GM21360 (cell line): ENCODE measurements at regions not wholly inside any gene's neighbourhood (a gene's known extent, or its start where the extent isn't known, plus 50 kb on each side); places are given as distances from the start of the nearest gene placed in this dataset.

Experiments
- ATAC-seq: cut with Tn5 transposase; IDR thresholded peaks from one replicate; pipeline ENCODE4 v1.9.1; 2021; ENCODE audit warnings: mild to moderate bottlenecking, moderate library complexity; ENCODE audit not compliant: unreplicated experiment

DNA sequence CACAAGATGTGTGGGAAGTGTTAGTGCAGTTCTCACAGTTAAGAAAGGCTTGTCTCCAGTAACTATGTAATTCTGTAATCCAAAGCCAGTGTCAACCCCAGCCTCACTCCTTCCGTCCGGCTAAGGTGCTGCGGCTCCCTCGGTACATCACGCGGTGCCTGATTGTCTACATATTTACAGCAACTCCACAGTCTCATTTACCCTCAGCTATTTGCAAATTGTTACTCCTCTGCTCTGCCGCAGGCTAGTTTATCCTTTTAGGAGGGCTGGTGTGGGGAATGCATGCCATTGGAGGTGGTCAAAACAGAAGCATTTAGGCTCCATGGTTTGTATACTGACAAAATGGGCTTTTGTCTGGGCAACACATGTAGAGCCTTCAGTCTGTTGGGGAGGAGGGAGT lies 358.3 kb downstream of the METTL15 start:
- no peak for ATAC-seq

DNA sequence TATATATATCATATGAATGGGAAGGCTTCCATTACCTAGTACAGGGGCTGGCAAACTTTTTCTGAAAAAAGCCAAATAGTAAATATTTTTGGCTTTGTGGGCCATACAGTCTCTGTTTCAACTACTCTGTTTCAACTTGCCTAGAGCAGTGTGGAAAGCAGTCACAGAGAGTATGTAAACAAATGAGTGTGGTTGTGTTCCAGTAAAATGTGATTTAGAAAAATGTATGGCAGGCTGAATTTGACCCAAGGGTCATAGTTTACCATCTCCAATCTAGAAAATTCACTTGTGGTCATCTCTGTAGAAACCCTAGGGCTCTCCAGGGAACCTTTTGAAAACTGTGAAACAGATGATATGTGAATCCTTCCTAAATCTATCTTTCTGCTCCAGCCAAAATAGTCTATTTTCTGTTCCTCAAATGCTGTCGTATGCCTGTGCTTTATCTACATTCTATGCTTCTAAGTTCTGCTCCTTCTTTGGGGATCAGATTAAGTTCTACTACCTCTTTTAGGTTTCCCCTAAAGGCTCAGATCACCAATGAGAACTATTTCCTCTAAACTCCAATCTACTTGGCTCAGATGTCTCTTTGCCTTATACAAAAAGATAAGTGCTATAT lies 356.2 kb downstream of the METTL15 start:
- no peak for ATAC-seq

DNA sequence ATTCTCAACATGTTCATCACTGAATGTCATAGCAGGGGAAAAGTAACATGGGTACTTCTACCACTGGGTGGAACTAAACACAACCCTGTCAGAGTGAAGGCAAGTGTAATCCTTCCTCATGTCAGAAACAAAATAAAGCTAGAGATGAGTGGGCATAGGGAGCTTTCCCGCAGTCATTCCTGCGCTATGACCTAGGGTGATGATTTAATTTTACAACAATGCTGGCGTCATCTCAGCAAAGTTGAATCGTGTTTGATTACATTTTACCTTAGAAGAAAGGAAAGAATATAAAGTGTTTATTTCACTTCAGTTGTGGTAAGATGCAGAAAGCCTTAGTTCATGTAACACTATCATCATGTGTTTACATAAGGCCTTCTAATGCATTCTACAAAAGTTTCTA lies 355.6 kb downstream of the METTL15 start:
- no peak for ATAC-seq

GRCh38 chr11:28461846-28462245 lies 353.7 kb downstream of the METTL15 start:
- no peak for ATAC-seq

DNA sequence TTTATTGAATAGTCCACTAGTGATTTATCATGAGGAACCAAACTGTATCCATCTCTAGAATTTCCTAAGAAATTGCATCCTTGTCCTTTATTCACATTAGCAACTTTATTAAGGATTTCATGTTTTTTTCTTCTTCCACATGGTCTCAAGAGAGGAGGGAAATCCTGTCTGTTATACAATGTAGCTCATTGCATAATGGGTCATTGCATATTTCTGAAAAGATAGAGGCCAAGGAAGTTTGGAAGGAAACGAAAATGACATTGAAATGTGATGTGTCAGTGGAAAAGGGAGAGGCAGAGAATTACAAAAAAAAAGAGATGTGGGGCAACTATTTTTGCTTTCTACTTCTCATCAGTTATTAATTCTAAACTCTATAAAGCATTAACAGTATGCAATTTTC lies 353.1 kb downstream of the METTL15 start:
- no peak for ATAC-seq

DNA sequence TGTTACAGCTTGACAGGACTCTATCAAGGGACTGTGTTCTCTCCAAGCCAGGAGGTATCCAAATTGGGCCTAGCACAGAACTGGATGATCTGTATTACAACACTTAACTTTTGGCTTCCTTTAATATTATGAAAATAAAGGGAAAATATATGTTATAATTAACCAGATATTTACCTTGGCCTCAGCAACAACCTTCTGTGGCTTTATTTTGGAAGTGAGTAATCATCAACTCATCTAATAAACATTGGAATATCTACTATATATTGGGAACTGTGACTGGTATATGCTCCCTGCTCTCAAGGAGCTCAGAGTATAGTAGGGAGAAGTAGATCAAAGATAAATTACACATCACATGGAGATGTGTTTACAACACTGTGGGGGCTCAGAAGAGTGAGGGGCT lies 352.2 kb downstream of the METTL15 start:
- no peak for ATAC-seq

- no peak for ATAC-seq
These were observed 351.7 kb downstream of the METTL15 start for GRCh38 chr11:28459912-28460311.

DNA sequence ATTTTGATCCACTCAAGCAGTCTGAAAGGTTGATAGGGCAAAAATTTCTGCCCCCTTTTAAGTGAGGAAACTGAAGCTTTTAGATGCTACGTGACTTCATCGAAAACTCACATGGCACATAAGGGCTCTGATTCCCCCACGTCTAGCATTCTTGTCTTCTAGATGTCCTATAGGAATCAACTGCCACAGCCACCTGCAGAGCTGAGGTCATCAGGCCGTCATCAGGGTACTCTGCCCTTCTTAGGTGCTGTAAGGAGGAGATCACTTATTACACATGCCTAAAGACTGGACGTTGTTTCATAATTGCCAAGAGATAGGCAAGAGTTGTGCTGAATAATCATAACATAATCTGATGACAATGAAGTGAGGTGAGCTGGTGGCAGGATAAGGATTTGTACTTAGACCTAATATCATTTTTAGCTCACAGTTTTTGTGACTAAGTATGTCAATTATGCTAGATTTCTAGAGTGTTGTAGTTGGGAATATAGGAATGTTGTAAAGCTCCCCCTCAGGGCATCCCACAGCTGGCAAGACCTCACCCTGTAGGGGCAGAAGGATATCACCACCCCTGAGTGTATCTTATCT lies 349.4 kb downstream of the METTL15 start:
- no peak for ATAC-seq

DNA sequence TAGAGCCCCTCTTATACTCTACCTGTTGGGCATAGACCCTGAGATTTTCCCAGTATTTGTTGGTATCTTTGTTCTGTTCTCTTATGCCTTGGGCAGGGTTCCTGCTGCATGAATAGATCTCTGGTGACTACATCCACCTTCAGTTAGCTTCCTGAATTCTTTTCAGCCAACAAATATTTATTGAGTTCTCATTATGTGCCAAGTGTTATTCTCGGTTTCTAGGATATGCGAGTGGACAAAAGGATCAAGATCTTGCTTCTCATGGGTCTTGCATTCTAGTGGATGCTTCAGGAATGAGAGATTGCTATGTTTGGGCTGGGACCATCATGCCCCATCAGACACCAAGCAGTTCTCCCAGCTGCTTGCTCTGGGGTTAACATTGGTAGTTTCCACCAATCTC lies 340.0 kb downstream of the METTL15 start:
- ATAC-seq = no peak

DNA sequence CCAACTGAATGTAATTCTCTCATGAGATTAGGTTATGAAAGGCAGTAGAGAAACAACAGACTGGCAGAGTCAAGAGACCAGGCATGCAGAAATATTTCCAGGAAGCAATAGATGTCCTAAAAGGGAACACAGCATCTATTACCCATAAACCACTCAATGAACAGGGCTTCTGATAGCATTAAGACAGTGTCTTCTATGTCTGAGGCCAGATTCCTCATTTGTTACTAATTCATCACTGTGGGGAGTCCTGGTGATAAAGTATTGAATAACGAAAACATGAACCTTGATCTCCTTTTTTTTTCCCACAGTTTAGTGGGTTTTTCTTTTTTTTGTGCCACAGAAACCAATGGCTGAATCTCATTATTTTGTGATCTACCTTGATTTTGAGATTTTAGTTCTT lies 339.0 kb downstream of the METTL15 start:
- no peak for ATAC-seq

GRCh38 chr11:28442131-28442530 lies 333.9 kb downstream of the METTL15 start:
- no peak for ATAC-seq

GRCh38 chr11:28439403-28439802 lies 331.2 kb downstream of the METTL15 start:
- ATAC-seq = no peak

DNA sequence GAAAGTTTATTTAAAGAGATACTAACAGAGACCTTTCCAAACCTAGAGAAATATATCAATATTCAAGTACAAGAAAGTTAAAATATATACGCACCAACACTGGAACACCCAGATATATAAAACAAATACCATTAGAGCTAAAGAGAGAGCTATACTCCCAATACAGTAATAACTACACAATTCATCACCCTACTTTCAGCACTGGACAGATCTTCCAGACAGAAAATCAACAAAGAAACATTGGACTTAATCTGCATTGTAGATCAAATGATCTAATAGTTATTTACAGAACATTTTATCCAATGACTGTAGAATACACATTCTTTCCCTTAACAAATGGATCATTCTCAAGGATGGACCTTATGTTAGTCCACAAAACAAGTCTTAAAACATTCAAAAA lies 311.9 kb downstream of the METTL15 start:
- ATAC-seq = no peak

DNA sequence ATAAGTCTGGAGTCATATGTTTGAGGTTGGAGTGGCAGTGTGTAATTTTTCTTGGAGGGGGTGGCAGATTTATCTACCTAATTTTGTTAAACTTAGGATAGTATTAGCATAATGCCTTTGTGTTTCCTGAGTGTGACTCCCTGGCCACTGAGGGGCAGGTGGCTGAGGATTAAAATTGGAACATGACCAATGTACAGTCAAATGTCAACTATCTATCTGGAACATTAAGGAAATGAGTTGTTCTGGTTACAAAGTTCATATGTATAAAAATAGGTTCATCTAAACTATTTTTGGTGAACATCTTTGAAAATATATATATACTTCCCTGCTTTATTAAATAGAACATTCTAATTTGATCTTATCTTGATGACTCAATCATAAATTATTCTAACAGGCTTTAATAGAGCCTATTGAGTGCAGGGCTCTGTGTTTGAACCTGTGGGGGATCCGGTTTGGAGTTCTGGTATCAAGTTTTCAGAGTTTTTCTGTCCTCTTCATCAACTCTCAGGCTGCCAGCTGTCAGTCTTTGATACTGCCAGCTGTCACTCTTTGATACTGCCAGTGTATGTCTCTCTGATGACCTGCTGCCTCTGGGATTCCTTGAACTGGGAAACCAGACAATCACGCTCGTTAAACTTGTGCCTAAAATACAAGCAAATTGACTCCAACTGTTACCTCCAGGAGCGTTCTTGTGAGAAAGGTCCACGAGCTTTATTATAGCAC lies 309.6 kb downstream of the METTL15 start:
- ATAC-seq = no peak

GRCh38 chr11:28412029-28412428 lies 303.8 kb downstream of the METTL15 start:
- ATAC-seq = no peak

- no peak for ATAC-seq
These were observed 293.3 kb downstream of the METTL15 start for GRCh38 chr11:28401446-28401845.

GRCh38 chr11:28400331-28401100 lies 292.3 kb downstream of the METTL15 start:
- no peak for ATAC-seq

GRCh38 chr11:28393348-28393747 lies 285.2 kb downstream of the METTL15 start:
- ATAC-seq = no peak

GRCh38 chr11:28384418-28384817 lies 276.2 kb downstream of the METTL15 start:
- ATAC-seq = no peak

DNA sequence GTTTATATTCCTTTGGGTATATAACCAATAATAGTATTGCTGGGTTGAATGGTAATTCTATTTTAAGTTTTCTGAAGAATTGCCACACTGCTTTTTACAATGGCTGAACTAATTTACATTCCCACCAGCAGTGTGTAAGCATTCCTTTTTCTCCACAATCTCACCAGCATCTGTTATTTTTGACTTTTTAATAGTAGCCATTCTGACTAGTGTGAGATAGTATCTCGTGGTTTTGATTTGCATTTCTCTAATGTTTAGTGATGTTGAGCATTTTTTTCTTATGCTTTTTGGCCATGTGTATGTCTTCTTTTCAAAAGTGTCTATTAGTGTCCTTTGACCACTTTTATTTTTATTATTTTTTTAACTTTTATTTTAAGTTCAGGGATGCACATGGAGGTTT lies 275.3 kb downstream of the METTL15 start:
- ATAC-seq = no peak
